ENCODE measurements at regions not wholly inside any gene's neighbourhood (a gene's known extent, or its start where the extent isn't known, plus 50 kb on each side); places are given as distances from the start of the nearest gene placed in this dataset.

- no peak for DNase-seq
These were observed 122.2 kb upstream of the SLC24A5 start for GRCh38 chr15:47998619-47999019.

GRCh38 chr15:48001393-48002039 is 119.3 kb upstream of the SLC24A5 start:
- no peak for DNase-seq

- DNase-seq, result peak; percentile 14 to 41
These were observed 118.0 kb upstream of the SLC24A5 start for GRCh38 chr15:48002767-48003166.

GRCh38 chr15:48003441-48003840 is 117.3 kb upstream of the SLC24A5 start:
- no peak for DNase-seq

- DNase-seq, result no peak
These were observed 115.7 kb upstream of the SLC24A5 start for GRCh38 chr15:48005077-48005476.

GRCh38 chr15:48006031-48006511 is 114.7 kb upstream of the SLC24A5 start:
- no peak for DNase-seq

GRCh38 chr15:48010316-48010715 is 110.5 kb upstream of the SLC24A5 start:
- DNase-seq, result no peak

- DNase-seq, result no peak
These were observed 108.6 kb upstream of the SLC24A5 start for GRCh38 chr15:48012191-48012590.

GRCh38 chr15:48016865-48017264 is 103.9 kb upstream of the SLC24A5 start:
- DNase-seq, result no peak

GRCh38 chr15:48017747-48018146 is 103.0 kb upstream of the SLC24A5 start:
- no peak for DNase-seq

- no peak for DNase-seq
These were observed 100.6 kb upstream of the SLC24A5 start for GRCh38 chr15:48020166-48020565.

GRCh38 chr15:48021336-48022086 is 99.3 kb upstream of the SLC24A5 start:
- peak; percentile 74 for DNase-seq

GRCh38 chr15:48025118-48025517 is 95.7 kb upstream of the SLC24A5 start:
- DNase-seq, result no peak

- no peak for DNase-seq
These were observed 92.1 kb upstream of the SLC24A5 start for GRCh38 chr15:48028712-48029111.

- DNase-seq, result no peak
These were observed 91.1 kb upstream of the SLC24A5 start for GRCh38 chr15:48029642-48030041.

- no peak for DNase-seq
These were observed 89.3 kb upstream of the SLC24A5 start for GRCh38 chr15:48031466-48031865.

- no peak for DNase-seq
These were observed 88.8 kb upstream of the SLC24A5 start for GRCh38 chr15:48031973-48032372.

- no peak for DNase-seq
These were observed 87.9 kb upstream of the SLC24A5 start for GRCh38 chr15:48032911-48033310.

- no peak for DNase-seq
These were observed 82.6 kb upstream of the SLC24A5 start for GRCh38 chr15:48038221-48038620.

- peak; percentile 1 to 34 for DNase-seq
These were observed 80.5 kb upstream of the SLC24A5 start for GRCh38 chr15:48040166-48040817.

- no peak for DNase-seq
These were observed 79.3 kb upstream of the SLC24A5 start for GRCh38 chr15:48041454-48041853.

GRCh38 chr15:48046813-48047438 is 73.9 kb upstream of the SLC24A5 start:
- no peak for DNase-seq

GRCh38 chr15:48049736-48050135 is 71.1 kb upstream of the SLC24A5 start:
- DNase-seq, result no peak

All from SHP77 (cell line).